MCF 10A (cell line): ENCODE measurements at regions not wholly inside any gene's neighbourhood (a gene's known extent, or its start where the extent isn't known, plus 50 kb on each side); places are given as distances from the start of the nearest gene placed in this dataset.

Source experiments
- BruUV-seq: library from RNA; stranded (reverse); fragments of 400-500 nt; replicated peaks from 2 replicates; lab custom pipeline; 2021; lab: Mats Ljungman, UMichigan
- CTCF ChIA-PET: fragments of 300-600 bp; sonication (Branson Sonifier 250); formaldehyde crosslinking; extraction: SDS; loops from one replicate; lab custom pipeline; 2021; ENCODE audit warnings: antibody characterized with exemption, inconsistent platforms; lab: Yijun Ruan, JAX
- POLR2A ChIA-PET: fragments of 300-600, 350-650 bp; sonication (Branson Sonifier 250); formaldehyde crosslinking; extraction: SDS; loops from one replicate; lab custom pipeline; 2020; ENCODE audit warnings: antibody characterized with exemption, inconsistent platforms; lab: Yijun Ruan, JAX
- DNase-seq: peaks from one replicate; pipeline ENCODE4 v3.0.0-alpha.2; 2018; ENCODE audit not compliant: unreplicated experiment
- H3K27ac Mint-ChIP-seq: one replicate; pipeline ENCODE4 v1.8.0; 2022; ENCODE audit warnings: mild to moderate bottlenecking, low read depth, mixed read lengths; ENCODE audit not compliant: unreplicated experiment
- H3K27me3 Mint-ChIP-seq: one replicate; pipeline ENCODE4 v1.8.0; 2022; ENCODE audit warnings: mixed read lengths; ENCODE audit not compliant: insufficient read depth, unreplicated experiment
- H3K36me3 Mint-ChIP-seq: one replicate; pipeline ENCODE4 v1.8.0; 2022; ENCODE audit warnings: mild to moderate bottlenecking, moderate library complexity, mixed read lengths; ENCODE audit not compliant: insufficient read depth, unreplicated experiment
- H3K4me1 Mint-ChIP-seq: one replicate; pipeline ENCODE4 v1.8.0; 2022; ENCODE audit warnings: mixed read lengths; ENCODE audit not compliant: insufficient read depth, unreplicated experiment
- H3K4me3 Mint-ChIP-seq: one replicate; pipeline ENCODE4 v1.8.0; 2022; ENCODE audit warnings: mild to moderate bottlenecking, moderate library complexity, mixed read lengths; ENCODE audit not compliant: unreplicated experiment
- H3K9me3 Mint-ChIP-seq: one replicate; pipeline ENCODE4 v1.8.0; 2022; ENCODE audit warnings: mixed read lengths; ENCODE audit not compliant: unreplicated experiment
- CTCF ChIP-seq: fragments of 200-600 bp; IDR thresholded peaks from one replicate; pipeline ENCODE4 v1.8.0; 2022; ENCODE audit warnings: antibody characterized with exemption, mild to moderate bottlenecking; ENCODE audit not compliant: unreplicated experiment
- intact Hi-C: fragments of 100-400 bp; cut with micrococcal nuclease; formaldehyde crosslinking; loops from 2 replicates; pipeline ENCODE4 v1.14.1; 2022

- Mint-ChIP-seq H3K9me3 (no peaks in the 10 kb centered on the region), H3K27ac (no peak overlapping the region), H3K36me3 (no peaks in the 10 kb centered on the region), H3K4me1 (no peaks in the 10 kb centered on the region), H3K4me3 (no peak overlapping the region), H3K27me3 (no peaks in the 10 kb centered on the region)
- ChIA-PET CTCF (interaction anchor here (1.1 to 2.5 kb wide), 2 partner anchors 10 to 103 kb away, joined by 3 to 24 read pairs; no protein-coding TSS in a partner anchor), POLR2A (interaction anchor here (0.7 kb wide), 1 partner anchor 1548 kb away, joined by 5 read pairs; no protein-coding TSS in a partner anchor)
- DNase-seq, result no peak
- no TSS peak for BruUV-seq
- intact Hi-C loops, result no loop called here
- TF ChIP-seq CTCF, result no peak
Measured at GRCh38 chr1:39088658-39089057, 62.5 kb downstream of the NDUFS5 start.

- no peak overlapping the region for H3K27ac Mint-ChIP-seq
- no TSS peak for BruUV-seq
Measured at GRCh38 chr1:39089931-39090521, 63.9 kb downstream of the NDUFS5 start.

GRCh38 chr1:39090757-39091380 lies 64.7 kb downstream of the NDUFS5 start:
- H3K27me3 Mint-ChIP-seq, result no peaks in the 10 kb centered on the region
- POLR2A ChIA-PET, result interaction anchor here (0.5 to 1.0 kb wide), 3 partner anchors 7 to 232 kb away, joined by 3 to 5 read pairs (median 3); no protein-coding TSS in a partner anchor
- no peak overlapping the region for H3K4me3 Mint-ChIP-seq
- BruUV-seq, result no TSS peak
- intact Hi-C loops, result loop anchor here (5.0 kb wide), 1 partner anchor 1054 kb away; no protein-coding TSS in a partner anchor
- H3K36me3 Mint-ChIP-seq, result no peaks in the 10 kb centered on the region
- H3K27ac Mint-ChIP-seq, result no peak overlapping the region
- no peaks in the 10 kb centered on the region for H3K9me3 Mint-ChIP-seq
- TF ChIP-seq CTCF, result no peak
- no peaks in the 10 kb centered on the region for H3K4me1 Mint-ChIP-seq
- no peak for DNase-seq
- CTCF ChIA-PET, result interaction anchor here (0.5 to 2.5 kb wide), 13 partner anchors 8 to 313 kb away, joined by 3 to 24 read pairs (median 4); no protein-coding TSS in a partner anchor

More at GRCh38 chr1:39089931-39090521, 63.9 kb downstream of the NDUFS5 start:
- intact Hi-C loops, result loop anchor here (5.0 kb wide), 1 partner anchor 1053 kb away; no protein-coding TSS in a partner anchor
- Mint-ChIP-seq H3K36me3 (no peaks in the 10 kb centered on the region), H3K27me3 (no peaks in the 10 kb centered on the region), H3K4me3 (no peak overlapping the region), H3K4me1 (no peaks in the 10 kb centered on the region), H3K9me3 (no peaks in the 10 kb centered on the region)
- no peak for TF ChIP-seq CTCF
- peak; percentile 69 for DNase-seq
- CTCF ChIA-PET, result interaction anchor here (0.5 to 2.5 kb wide), 6 partner anchors 9 to 314 kb away, joined by 3 to 24 read pairs (median 4); no protein-coding TSS in a partner anchor
- POLR2A ChIA-PET, result interaction anchor here (0.6 to 0.9 kb wide), 2 partner anchors 9 to 12 kb away, joined by 3 read pairs; no protein-coding TSS in a partner anchor
